ENCODE measurements at regions not wholly inside any gene's neighbourhood (a gene's known extent, or its start where the extent isn't known, plus 50 kb on each side); places are given as distances from the start of the nearest gene placed in this dataset.

DNA sequence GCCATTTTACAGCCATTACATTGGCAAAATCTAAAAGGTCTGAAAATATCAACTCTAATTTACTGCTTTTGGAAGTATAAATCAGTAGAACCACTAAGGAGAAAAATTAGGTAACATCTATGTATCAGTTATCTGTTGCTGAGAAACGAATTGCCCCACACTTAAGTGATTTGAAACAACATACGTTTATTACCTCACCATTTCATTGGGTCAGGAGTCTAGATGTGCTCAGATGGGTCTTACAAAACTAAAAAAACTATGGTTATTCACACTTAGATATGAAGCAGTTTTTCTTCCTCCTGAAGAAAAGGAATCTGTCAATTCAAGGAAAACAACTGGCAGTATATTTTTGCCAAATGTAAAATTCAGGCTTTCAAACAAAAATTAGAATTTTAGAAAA, 80.1 kb upstream of the APBB1IP start:
- Histone ChIP-seq H3K4me2 (replicated peaks; ENCODE audit: extremely low read depth, low read length, poor library complexity, severe bottlenecking) (no peak overlapping the region), H3K4me1 (ENCODE audit: control insufficient read depth in 1 of 2, insufficient read depth in 2 of 2, low read length in 2 of 2) (peaks cover 18 to 20% of the 10 kb centered on the region in 2 donors), H3K27ac (ENCODE audit: low read depth in 1 of 2, low read length in 2 of 2) (no peak overlapping the region), H4K20me1 (ENCODE audit: insufficient read depth, low read length) (no peaks in the 10 kb centered on the region), H3K27me3 (ENCODE audit: control insufficient read depth in 2 of 2, insufficient read depth in 2 of 2, low read length in 2 of 2) (no peaks in the 10 kb centered on the region), H2AFZ (ENCODE audit: insufficient read depth, low read depth, low read length, poor library complexity, severe bottlenecking) (no peak overlapping the region), H3K9me3 (replicated peaks in 1 of 2; ENCODE audit: control insufficient read depth in 1 of 2, insufficient read depth in 1 of 2, low read length in 2 of 2) (no peaks in the 10 kb centered on the region), H3K36me3 (replicated peaks in 1 of 2; ENCODE audit: control insufficient read depth in 1 of 2, insufficient read depth in 2 of 2, low read length in 2 of 2) (no peaks in the 10 kb centered on the region), H3K4me3 (replicated peaks in 1 of 3; ENCODE audit: low read depth in 2 of 3, low read length in 3 of 3) (no peak overlapping the region), H3K9ac (ENCODE audit: insufficient read depth, low read length, poor library complexity, severe bottlenecking) (no peak overlapping the region), H3K79me2 (ENCODE audit: insufficient read depth, low read length) (no peaks in the 10 kb centered on the region)
- Mint-ChIP-seq H3K9me3 (no peaks in the 10 kb centered on the region), H3K27ac (no peak overlapping the region), H3K4me1 (peaks cover 18% of the 10 kb centered on the region), H3K36me3 (no peaks in the 10 kb centered on the region), H3K4me3 (no peak overlapping the region), H3K27me3 (ENCODE audit: low read depth in 3 of 3) (no peaks in the 10 kb centered on the region)
- DNase-seq: no peak
- no CpG with 5 or more reads among the region's 2 CpGs for WGBS (ENCODE audit: insufficient coverage)
- intact Hi-C loops (cut with micrococcal nuclease): no loop called here
- TF ChIP-seq, protein P1, sequence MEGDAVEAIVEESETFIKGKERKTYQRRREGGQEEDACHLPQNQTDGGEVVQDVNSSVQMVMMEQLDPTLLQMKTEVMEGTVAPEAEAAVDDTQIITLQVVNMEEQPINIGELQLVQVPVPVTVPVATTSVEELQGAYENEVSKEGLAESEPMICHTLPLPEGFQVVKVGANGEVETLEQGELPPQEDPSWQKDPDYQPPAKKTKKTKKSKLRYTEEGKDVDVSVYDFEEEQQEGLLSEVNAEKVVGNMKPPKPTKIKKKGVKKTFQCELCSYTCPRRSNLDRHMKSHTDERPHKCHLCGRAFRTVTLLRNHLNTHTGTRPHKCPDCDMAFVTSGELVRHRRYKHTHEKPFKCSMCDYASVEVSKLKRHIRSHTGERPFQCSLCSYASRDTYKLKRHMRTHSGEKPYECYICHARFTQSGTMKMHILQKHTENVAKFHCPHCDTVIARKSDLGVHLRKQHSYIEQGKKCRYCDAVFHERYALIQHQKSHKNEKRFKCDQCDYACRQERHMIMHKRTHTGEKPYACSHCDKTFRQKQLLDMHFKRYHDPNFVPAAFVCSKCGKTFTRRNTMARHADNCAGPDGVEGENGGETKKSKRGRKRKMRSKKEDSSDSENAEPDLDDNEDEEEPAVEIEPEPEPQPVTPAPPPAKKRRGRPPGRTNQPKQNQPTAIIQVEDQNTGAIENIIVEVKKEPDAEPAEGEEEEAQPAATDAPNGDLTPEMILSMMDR (IDR thresholded peaks at IDR 0.05): no peak

DNA sequence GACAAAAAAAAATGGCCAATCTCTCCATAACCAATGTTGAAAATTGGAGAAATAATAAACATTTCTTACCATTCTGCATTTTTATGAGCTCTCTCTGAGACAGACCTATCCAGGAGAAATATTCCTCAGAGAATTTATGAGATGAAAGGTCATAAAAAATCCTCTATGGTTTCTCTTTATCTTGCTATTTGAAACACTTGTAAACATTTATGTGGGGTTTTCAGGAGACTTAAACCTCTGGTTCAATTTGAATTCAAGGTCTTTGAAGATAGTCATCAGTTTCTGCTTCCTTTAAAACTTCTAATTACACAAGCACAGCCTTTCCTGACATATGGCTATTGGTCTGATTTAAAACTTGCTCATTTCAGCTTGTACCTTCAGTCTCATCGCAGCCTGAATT, 78.5 kb upstream of the APBB1IP start:
- no peak for DNase-seq
- Mint-ChIP-seq H3K27ac (no peak overlapping the region), H3K27me3 (ENCODE audit: low read depth in 3 of 3) (no peaks in the 10 kb centered on the region), H3K9me3 (no peaks in the 10 kb centered on the region), H3K4me3 (no peak overlapping the region), H3K4me1 (peaks cover 18% of the 10 kb centered on the region), H3K36me3 (no peaks in the 10 kb centered on the region)
- WGBS (ENCODE audit: insufficient coverage): no CpG with 5 or more reads among the region's 1 CpG
- Histone ChIP-seq H3K4me1 (ENCODE audit: control insufficient read depth in 1 of 2, insufficient read depth in 2 of 2, low read length in 2 of 2) (peaks cover 18 to 20% of the 10 kb centered on the region in 2 donors), H3K27ac (ENCODE audit: low read depth in 1 of 2, low read length in 2 of 2) (no peak overlapping the region), H3K9me3 (replicated peaks in 1 of 2; ENCODE audit: control insufficient read depth in 1 of 2, insufficient read depth in 1 of 2, low read length in 2 of 2) (no peaks in the 10 kb centered on the region), H4K20me1 (ENCODE audit: insufficient read depth, low read length) (no peaks in the 10 kb centered on the region), H2AFZ (ENCODE audit: insufficient read depth, low read depth, low read length, poor library complexity, severe bottlenecking) (no peak overlapping the region), H3K4me2 (replicated peaks; ENCODE audit: extremely low read depth, low read length, poor library complexity, severe bottlenecking) (no peak overlapping the region), H3K9ac (ENCODE audit: insufficient read depth, low read length, poor library complexity, severe bottlenecking) (no peak overlapping the region), H3K36me3 (replicated peaks in 1 of 2; ENCODE audit: control insufficient read depth in 1 of 2, insufficient read depth in 2 of 2, low read length in 2 of 2) (no peaks in the 10 kb centered on the region), H3K4me3 (replicated peaks in 1 of 3; ENCODE audit: low read depth in 2 of 3, low read length in 3 of 3) (no peak overlapping the region), H3K27me3 (ENCODE audit: control insufficient read depth in 2 of 2, insufficient read depth in 2 of 2, low read length in 2 of 2) (no peaks in the 10 kb centered on the region), H3K79me2 (ENCODE audit: insufficient read depth, low read length) (no peaks in the 10 kb centered on the region)
- intact Hi-C loops (cut with micrococcal nuclease): no loop called here
- TF ChIP-seq, protein P1 (IDR thresholded peaks at IDR 0.05): no peak

Measured in CD14-positive monocyte (primary cell).